Heart left ventricle (tissue), 16 donors: ENCODE measurements at regions not wholly inside any gene's neighbourhood (a gene's known extent, or its start where the extent isn't known, plus 50 kb on each side); places are given as distances from the start of the nearest gene placed in this dataset.

Experiments used
- ATAC-seq, 4 donors: fragments of 200-7000 bp; cut with Tn5 transposase; one replicate each; pipeline ENCODE4 v1.9.1; 2020 to 2022; ENCODE audit warnings: moderate library complexity in 4 of 4, mild to moderate bottlenecking in 3 of 4, moderate number of reproducible peaks in 1 of 4
- DNase-seq, 5 donors: peaks; one replicate each; pipeline ENCODE4 v3.0.0-alpha.2; 2020
- H3K27ac ChIP-seq, 12 donors: fragments of 200-600 bp; sonication (generic) in 4 of 12; one replicate each; pipeline versions ENCODE4 v1.5.0 to v1.8.0; 2016 to 2022; ENCODE audit warnings: mild to moderate bottlenecking in 2 of 12
- H3K27me3 ChIP-seq, 9 donors: fragments of 200-600 bp; sonication (generic) in 2 of 9; one replicate each; pipeline versions ENCODE4 v1.5.1 to v1.8.0; 2016 to 2022; ENCODE audit warnings: mild to moderate bottlenecking in 3 of 9
- H3K36me3 ChIP-seq, 9 donors: fragments of 200-600 bp; sonication (generic) in 2 of 9; one replicate each; pipeline versions ENCODE4 v1.5.0 to v1.8.0; 2018 to 2022; ENCODE audit warnings: mild to moderate bottlenecking in 2 of 9
- H3K4me1 ChIP-seq, 12 donors: fragments of 200-600 bp; sonication (generic) in 4 of 12; one replicate each; pipeline versions ENCODE4 v1.5.0 to v1.8.0; 2016 to 2022; ENCODE audit warnings: mild to moderate bottlenecking in 3 of 12
- H3K4me3 ChIP-seq, 12 donors: fragments of 200-600 bp; sonication (generic) in 4 of 12; one replicate each; pipeline versions ENCODE4 v1.5.0 to v1.8.0; 2017 to 2022; ENCODE audit warnings: mild to moderate bottlenecking in 9 of 12, moderate library complexity in 4 of 12
- H3K9me3 ChIP-seq, 12 donors: fragments of 200-600 bp; sonication (generic) in 4 of 12; one replicate each; pipeline versions ENCODE4 v1.5.0 to v1.8.0; 2016 to 2022; ENCODE audit warnings: mild to moderate bottlenecking in 1 of 12
- POLR2A ChIP-seq, 2 donors: fragments of 450-650 bp; IDR thresholded peaks; one replicate each; pipeline ENCODE4 v1.6.1; 2017; ENCODE audit warnings: antibody characterized with exemption in 2 of 2, mild to moderate bottlenecking in 2 of 2, moderate library complexity in 2 of 2
- WGBS, 4 donors: extraction: QIAGEN DNeasy Blood & Tissue Kit in 2 of 4; methylation state at CpG; one replicate each; pipeline versions ENCODE4 v1.1.5 to v1.1.7; 2013 to 2018; 5-methylcytosine and 5-hydroxymethylcytosine counted together
- intact Hi-C, 10 donors: fragments of 100-400 bp; cut with DNase I; formaldehyde crosslinking; loops; one replicate each; pipeline versions ENCODE4 v1.11.1 to v1.14.2; 2022
- TF ChIP-seq, protein P1 (sequence below), 12 donors: fragments of 200-600 bp; sonication (generic) in 4 of 12; IDR thresholded peaks; one replicate each; pipeline versions ENCODE4 v1.5.0 to v1.8.0; 2018 to 2022; ENCODE audit warnings: antibody characterized with exemption in 12 of 12, mild to moderate bottlenecking in 5 of 12
- donor health status: ischemic (EF 13 %, LVEDD 7.1; RV severe dilation, severe dysfunction).
- donor health status: healthy with polysubstance abuse.
- donor health status: DM: no; HTN: yes; CAD: no.
- donor health status: DM: no; HTN: no; CAD: no.
- donor health status: ischemic (EF 25% LVEDD 6.9; RV normal size, moderate dysfunction).
- donor health status: ischemic (EF 25% LVEDD 5.7; RV mildly dilated, moderate dysfunction).
- donor health status: healthy.
- donor health status: DM: yes; HTN: yes; CAD: no.
- donor health status: ischemic (EF 35%, LVEDD 5.7; RV mildly dilated, moderate dysfunction).
- donor health status: nonischemic (EF 11% LVEDD 7.7; RV severe dilation, severe dysfunction).
- donor health status: DM: yes; HTN: yes; CAD: no.
- donor health status: PGD.
- donor health status: ischemic (EF 29% LVEDD 5.4; RV normal size, mild dysfunction).
- donor health status: nonischemic (EF 23%, LVEDD 6.1; RV moderate dilation, normal function).

DNA sequence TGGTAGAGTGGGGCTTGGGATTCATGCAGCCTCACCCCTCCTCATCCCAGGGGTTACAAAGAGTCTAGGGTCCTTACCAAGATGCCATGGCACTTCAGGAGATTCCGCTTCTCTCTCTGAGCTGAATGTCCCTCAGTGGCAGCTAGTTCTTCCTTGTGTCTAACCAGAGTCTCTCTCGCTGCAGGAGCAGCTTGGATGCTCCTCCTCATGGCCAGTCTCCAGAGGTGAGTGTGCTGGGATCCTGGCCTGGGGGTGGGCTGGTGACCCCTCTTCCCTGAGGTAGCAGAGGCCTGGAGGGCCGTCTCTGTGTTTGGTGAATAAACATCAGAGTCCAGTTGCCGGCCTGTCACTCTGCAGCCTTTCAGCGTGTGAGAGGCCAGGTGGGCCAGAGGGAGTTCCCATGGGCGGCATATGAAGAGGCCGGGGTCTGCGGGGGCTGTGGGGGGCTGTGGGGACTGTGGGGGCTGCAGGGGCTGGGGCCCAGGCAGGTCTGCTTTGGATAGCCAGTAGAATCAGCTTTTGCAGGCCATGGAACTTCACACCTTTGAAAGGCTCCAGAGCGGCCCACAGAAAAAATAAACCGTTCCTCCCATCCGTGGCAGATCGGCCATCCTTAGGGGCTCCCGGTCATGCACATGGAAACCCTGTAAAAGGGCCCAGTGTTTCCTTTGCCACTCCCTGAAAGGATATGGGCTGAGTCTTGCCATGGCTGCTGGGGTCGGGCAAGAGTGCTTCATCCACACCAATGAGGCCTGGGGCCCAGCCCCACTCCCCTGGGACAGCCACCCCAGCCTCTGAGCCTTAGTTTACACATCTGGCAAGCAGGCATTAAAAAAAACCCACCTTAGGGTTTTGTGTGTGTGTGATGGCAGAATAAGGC, 256.4 kb downstream of the FOXD2 start:
- no peak overlapping the region for H3K4me3 ChIP-seq
- 73 to 87% (median 85%) methylated on average over 8 to 14 of the region's 14 CpGs for WGBS, 4 donors
- DNase-seq, result peak in 1 of 5 donors; percentile 7
- no peak for ATAC-seq
- no peak overlapping the region for H3K27ac ChIP-seq
- H3K36me3 ChIP-seq, result no peaks in the 10 kb centered on the region
- H3K9me3 ChIP-seq, result no peaks in the 10 kb centered on the region
- H3K4me1 ChIP-seq, result no peaks in the 10 kb centered on the region
- H3K27me3 ChIP-seq, result peaks cover 0 to 30% (median 7%) of the 10 kb centered on the region in 9 donors
- TF ChIP-seq, protein P1, sequence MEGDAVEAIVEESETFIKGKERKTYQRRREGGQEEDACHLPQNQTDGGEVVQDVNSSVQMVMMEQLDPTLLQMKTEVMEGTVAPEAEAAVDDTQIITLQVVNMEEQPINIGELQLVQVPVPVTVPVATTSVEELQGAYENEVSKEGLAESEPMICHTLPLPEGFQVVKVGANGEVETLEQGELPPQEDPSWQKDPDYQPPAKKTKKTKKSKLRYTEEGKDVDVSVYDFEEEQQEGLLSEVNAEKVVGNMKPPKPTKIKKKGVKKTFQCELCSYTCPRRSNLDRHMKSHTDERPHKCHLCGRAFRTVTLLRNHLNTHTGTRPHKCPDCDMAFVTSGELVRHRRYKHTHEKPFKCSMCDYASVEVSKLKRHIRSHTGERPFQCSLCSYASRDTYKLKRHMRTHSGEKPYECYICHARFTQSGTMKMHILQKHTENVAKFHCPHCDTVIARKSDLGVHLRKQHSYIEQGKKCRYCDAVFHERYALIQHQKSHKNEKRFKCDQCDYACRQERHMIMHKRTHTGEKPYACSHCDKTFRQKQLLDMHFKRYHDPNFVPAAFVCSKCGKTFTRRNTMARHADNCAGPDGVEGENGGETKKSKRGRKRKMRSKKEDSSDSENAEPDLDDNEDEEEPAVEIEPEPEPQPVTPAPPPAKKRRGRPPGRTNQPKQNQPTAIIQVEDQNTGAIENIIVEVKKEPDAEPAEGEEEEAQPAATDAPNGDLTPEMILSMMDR (IDR thresholded peaks at IDR 0.05), result no peak
- TF ChIP-seq POLR2A (IDR thresholded peaks at IDR 0.05), result no peak
- intact Hi-C loops, result no loop called here

DNA sequence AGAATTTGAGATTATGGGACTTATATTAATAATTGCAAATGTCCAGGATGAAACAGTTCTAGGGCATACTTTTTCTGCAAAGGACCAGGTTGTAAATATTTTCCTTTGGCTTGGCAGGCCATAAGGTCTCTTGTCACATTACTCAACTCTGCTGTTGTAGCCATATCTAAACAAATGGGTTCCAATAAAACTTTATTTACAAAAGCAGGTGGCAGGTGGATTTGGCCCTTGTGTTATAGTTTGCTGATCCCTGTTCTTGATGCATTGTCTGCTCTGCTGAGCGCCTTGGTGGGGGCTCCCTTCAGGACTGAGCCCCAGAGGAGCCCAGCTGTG, 258.5 kb downstream of the FOXD2 start:
- ATAC-seq, result no peak
- intact Hi-C loops, result no loop called here
- 95 to 100% (median 100%) methylated on average over 1 of the region's 1 CpG for WGBS, 4 donors

DNA sequence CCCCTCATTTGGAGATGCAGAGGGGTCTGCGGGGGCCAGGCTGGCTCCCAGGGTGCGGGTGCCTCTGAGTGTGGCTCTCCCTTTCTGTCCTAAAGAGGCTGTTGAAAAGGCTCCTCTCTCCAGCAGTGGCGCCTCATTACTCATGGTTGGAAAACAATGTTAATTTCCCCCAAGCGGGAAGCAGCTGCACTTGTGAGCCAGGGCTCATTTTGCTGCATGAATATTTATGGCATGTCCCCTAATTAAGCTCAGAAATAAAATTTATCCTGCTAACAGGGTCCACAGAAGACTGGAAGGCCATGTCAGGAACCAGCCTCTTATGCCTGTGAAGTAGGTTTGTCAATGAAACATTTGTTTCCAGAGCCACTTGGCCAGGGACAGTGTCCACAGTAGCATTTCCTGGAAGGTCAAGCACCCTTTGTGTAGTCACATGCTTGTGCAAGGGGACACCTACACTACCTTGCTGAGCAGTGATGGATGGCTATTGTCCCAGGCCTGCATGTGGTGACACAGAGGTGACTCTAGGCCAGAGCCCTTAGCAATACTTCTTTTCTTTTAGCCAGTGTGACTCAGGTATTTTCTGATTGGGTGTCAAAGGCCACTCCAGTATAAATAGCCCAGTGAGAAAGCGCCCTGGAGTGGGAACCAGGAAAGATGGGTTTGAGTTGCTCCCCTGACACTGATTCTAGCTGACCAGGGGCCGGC, 259.0 kb downstream of the FOXD2 start:
- Histone ChIP-seq H3K4me1 (no peaks in the 10 kb centered on the region), H3K36me3 (no peaks in the 10 kb centered on the region), H3K9me3 (no peaks in the 10 kb centered on the region), H3K4me3 (no peak overlapping the region), H3K27ac (no peak overlapping the region), H3K27me3 (peaks cover 0 to 13% (median 0%) of the 10 kb centered on the region in 9 donors)
- WGBS, 4 donors, result 85 to 89% (median 86%) methylated on average over 6 of the region's 6 CpGs
- no peak for ATAC-seq
- TF ChIP-seq POLR2A (IDR thresholded peaks at IDR 0.05), result no peak
- TF ChIP-seq, protein P1 (IDR thresholded peaks at IDR 0.05), result no peak
- DNase-seq, result no peak
- intact Hi-C loops, result no loop called here

More for the DNA sequence above, 258.5 kb downstream of the FOXD2 start:
- TF ChIP-seq POLR2A (IDR thresholded peaks at IDR 0.05), result no peak
- TF ChIP-seq, protein P1 (IDR thresholded peaks at IDR 0.05), result no peak
- no peak overlapping the region for H3K27ac ChIP-seq
- no peaks in the 10 kb centered on the region for H3K36me3 ChIP-seq
- H3K4me1 ChIP-seq, result no peaks in the 10 kb centered on the region
- no peak overlapping the region for H3K4me3 ChIP-seq
- H3K27me3 ChIP-seq, result peaks cover 0 to 13% (median 0%) of the 10 kb centered on the region in 9 donors
- H3K9me3 ChIP-seq, result no peaks in the 10 kb centered on the region
- peak in 1 of 5 donors; percentile 5 for DNase-seq

GRCh38 chr1:47697616-47698335, 259.9 kb downstream of the FOXD2 start:
- no peaks in the 10 kb centered on the region for H3K36me3 ChIP-seq
- DNase-seq (no peak), ATAC-seq (no peak)
- TF ChIP-seq, protein P1 (IDR thresholded peaks at IDR 0.05), result no peak
- no peak for TF ChIP-seq POLR2A (IDR thresholded peaks at IDR 0.05)
- intact Hi-C loops, result no loop called here
- no peak overlapping the region for H3K4me3 ChIP-seq
- no peaks in the 10 kb centered on the region for H3K4me1 ChIP-seq
- H3K9me3 ChIP-seq, result no peaks in the 10 kb centered on the region
- no peak overlapping the region for H3K27ac ChIP-seq
- peaks cover 0 to 8% (median 0%) of the 10 kb centered on the region in 9 donors for H3K27me3 ChIP-seq
- WGBS, 4 donors, result 83 to 89% (median 87%) methylated on average over 7 of the region's 7 CpGs
